Fibroblast of lung (primary cell): ENCODE measurements at regions not wholly inside any gene's neighbourhood (a gene's known extent, or its start where the extent isn't known, plus 50 kb on each side); places are given as distances from the start of the nearest gene placed in this dataset.
A peak's percentile ranks its signal among the peaks of the same experiment; 100 is the strongest.

Experiments
- DNase-seq, 2 donors: peaks; one replicate each; pipeline versions ENCODE4 v3.0.0 to v3.0.0-alpha.2; 2010; ENCODE audit warnings: low read depth in 2 of 2
- H2AFZ ChIP-seq: 2 replicates; pipeline ENCODE4 v1.5.1; 2012; ENCODE audit warnings: low read length, control low read depth, inconsistent platforms
- H3K27ac ChIP-seq: 2 replicates; pipeline ENCODE4 v1.5.1; 2011; ENCODE audit warnings: low read length, control low read depth; ENCODE audit not compliant: insufficient read depth
- H3K27me3 ChIP-seq: 2 replicates; pipeline ENCODE4 v1.5.1; 2011; ENCODE audit warnings: mild to moderate bottlenecking, low read length; ENCODE audit not compliant: control insufficient read depth, insufficient read depth
- H3K36me3 ChIP-seq: 2 replicates; pipeline ENCODE4 v1.5.1; 2011; ENCODE audit warnings: low read length; ENCODE audit not compliant: control insufficient read depth, insufficient read depth
- H3K4me1 ChIP-seq: 2 replicates; pipeline ENCODE4 v1.5.1; 2011; ENCODE audit warnings: low read length; ENCODE audit not compliant: control insufficient read depth, insufficient read depth; ENCODE audit errors: extremely low read depth
- H3K4me2 ChIP-seq: 2 replicates; pipeline ENCODE4 v1.5.1; 2011; ENCODE audit warnings: low read length, control low read depth; ENCODE audit not compliant: insufficient read depth; ENCODE audit errors: extremely low read depth
- H3K4me3 ChIP-seq, 4 experiments: fragments of 200-600 bp in 1 of 4; sonication (generic) in 1 of 4; replicated peaks in 1 of 4; 2 replicates each; pipeline ENCODE4 v1.5.1; 2011 to 2016; ENCODE audit warnings: low read length in 4 of 4, low read depth in 3 of 4, mild to moderate bottlenecking in 3 of 4, control low read depth in 2 of 4, inconsistent platforms in 1 of 4, mixed read lengths in 1 of 4; ENCODE audit not compliant: insufficient read depth in 1 of 4; ENCODE audit errors: control extremely low read depth in 1 of 4
- H3K79me2 ChIP-seq: 2 replicates; pipeline ENCODE4 v1.5.1; 2012; ENCODE audit warnings: mild to moderate bottlenecking, low read length, inconsistent platforms; ENCODE audit not compliant: control insufficient read depth, insufficient read depth
- H3K9ac ChIP-seq: 2 replicates; pipeline ENCODE4 v1.5.1; 2011; ENCODE audit warnings: mild to moderate bottlenecking, low read length, control low read depth; ENCODE audit not compliant: insufficient read depth
- H3K9me3 ChIP-seq: 2 replicates; pipeline ENCODE4 v1.5.1; 2012; ENCODE audit warnings: low read depth, low read length; ENCODE audit not compliant: control insufficient read depth, insufficient read depth
- H4K20me1 ChIP-seq: 2 replicates; pipeline ENCODE4 v1.5.1; 2011; ENCODE audit warnings: low read length; ENCODE audit not compliant: control insufficient read depth, insufficient read depth; ENCODE audit errors: extremely low read depth
- CTCF ChIP-seq, 2 donors: IDR thresholded peaks in 1 of 2; conservative IDR thresholded peaks in 1 of 2; 1 replicate in 1 of 2; 2 replicates in 1 of 2; pipeline ENCODE4 v1.5.1; 2011 to 2012; ENCODE audit warnings: low read length in 2 of 2, control low read depth in 1 of 2, inconsistent platforms in 1 of 2, low read depth in 1 of 2, mild to moderate bottlenecking in 1 of 2
- EZH2 ChIP-seq: IDR thresholded peaks from 2 replicates; pipeline ENCODE4 v1.5.1; 2012; ENCODE audit warnings: low read length, control low read depth, mild to moderate bottlenecking; ENCODE audit errors: missing control alignments

- Histone ChIP-seq H4K20me1 (no peaks in the 10 kb centered on the region), H3K9ac (no peak overlapping the region), H3K27me3 (no peaks in the 10 kb centered on the region), H2AFZ (no peak overlapping the region), H3K27ac (no peak overlapping the region), H3K4me2 (no peak overlapping the region), H3K4me3 (no peak overlapping the region), H3K9me3 (no peaks in the 10 kb centered on the region), H3K4me1 (no peaks in the 10 kb centered on the region), H3K36me3 (no peaks in the 10 kb centered on the region), H3K79me2 (no peaks in the 10 kb centered on the region)
- DNase-seq: peak in 1 of 2 donors; percentile 48
- TF ChIP-seq CTCF (conservative IDR thresholded peaks at IDR 0.05 in 1 of 2, IDR thresholded peaks at IDR 0.05 in 1 of 2; ENCODE audit: low read depth in 1 of 2, low read length in 2 of 2) (no peak), EZH2 (no peak)
Measured at GRCh38 chr7:113810080-113810744, 108.6 kb downstream of the PPP1R3A start.

GRCh38 chr7:113809581-113809980 lies 109.2 kb downstream of the PPP1R3A start:
- no peak overlapping the region for H3K4me2 ChIP-seq
- no peaks in the 10 kb centered on the region for H3K4me1 ChIP-seq
- H3K27me3 ChIP-seq: no peaks in the 10 kb centered on the region
- no peaks in the 10 kb centered on the region for H3K79me2 ChIP-seq
- no peak overlapping the region for H3K4me3 ChIP-seq
- no peaks in the 10 kb centered on the region for H3K36me3 ChIP-seq
- no peak overlapping the region for H3K9ac ChIP-seq
- no peaks in the 10 kb centered on the region for H4K20me1 ChIP-seq
- no peak for TF ChIP-seq CTCF (conservative IDR thresholded peaks at IDR 0.05 in 1 of 2, IDR thresholded peaks at IDR 0.05 in 1 of 2; ENCODE audit: low read depth in 1 of 2, low read length in 2 of 2)
- no peak for TF ChIP-seq EZH2
- H3K9me3 ChIP-seq: no peaks in the 10 kb centered on the region
- H3K27ac ChIP-seq: no peak overlapping the region
- H2AFZ ChIP-seq: no peak overlapping the region
- DNase-seq: peak in 1 of 2 donors; percentile 33

- no peaks in the 10 kb centered on the region for H3K9me3 ChIP-seq
- no peaks in the 10 kb centered on the region for H4K20me1 ChIP-seq
- no peak overlapping the region for H3K9ac ChIP-seq
- DNase-seq: peak; percentile 11 to 33
- no peaks in the 10 kb centered on the region for H3K4me1 ChIP-seq
- no peaks in the 10 kb centered on the region for H3K27me3 ChIP-seq
- no peaks in the 10 kb centered on the region for H3K79me2 ChIP-seq
- H3K4me3 ChIP-seq: no peak overlapping the region
- no peak overlapping the region for H3K4me2 ChIP-seq
- H3K36me3 ChIP-seq: no peaks in the 10 kb centered on the region
- TF ChIP-seq CTCF (conservative IDR thresholded peaks at IDR 0.05 in 1 of 2, IDR thresholded peaks at IDR 0.05 in 1 of 2; ENCODE audit: low read depth in 1 of 2, low read length in 2 of 2): no peak
- TF ChIP-seq EZH2: no peak
- no peak overlapping the region for H2AFZ ChIP-seq
- H3K27ac ChIP-seq: no peak overlapping the region
Measured at GRCh38 chr7:113806633-113807327, 112.0 kb downstream of the PPP1R3A start.
